Activated T-helper 1 cell treated with anti-CD3 and anti-CD28 coated beads, Interleukin-2, amount 50 U/mL, for 16 hours (primary cell): ENCODE measurements at regions not wholly inside any gene's neighbourhood (a gene's known extent, or its start where the extent isn't known, plus 50 kb on each side); places are given as distances from the start of the nearest gene placed in this dataset.

ENCODE experiments used
- DNase-seq, 2 donors: peaks; one replicate each; pipeline ENCODE4 v3.0.0-alpha.2; 2020; ENCODE audit warnings: low read depth in 1 of 2, low spot score in 1 of 2

GRCh38 chr7:132672200-132672990 is 96.1 kb upstream of the PLXNA4 start:
- no peak for DNase-seq

- no peak for DNase-seq
Measured at GRCh38 chr7:132666774-132667172, 90.5 kb upstream of the PLXNA4 start.

- no peak for DNase-seq
Measured at GRCh38 chr7:132666071-132666773, 90.0 kb upstream of the PLXNA4 start.

- DNase-seq: no peak
Measured at GRCh38 chr7:132656846-132657776, 80.8 kb upstream of the PLXNA4 start.

- no peak for DNase-seq
Measured at GRCh38 chr7:132656341-132656740, 80.1 kb upstream of the PLXNA4 start.

- DNase-seq: peak in 1 of 2 donors; percentile 10
Measured at GRCh38 chr7:132655131-132655727, 79.0 kb upstream of the PLXNA4 start.

GRCh38 chr7:132654150-132654549 is 77.9 kb upstream of the PLXNA4 start:
- DNase-seq: no peak

GRCh38 chr7:132653366-132653930 is 77.2 kb upstream of the PLXNA4 start:
- no peak for DNase-seq

GRCh38 chr7:132652507-132652906 is 76.2 kb upstream of the PLXNA4 start:
- DNase-seq: no peak

GRCh38 chr7:132650498-132650897 is 74.2 kb upstream of the PLXNA4 start:
- DNase-seq: no peak

GRCh38 chr7:132647311-132647710 is 71.0 kb upstream of the PLXNA4 start:
- no peak for DNase-seq

GRCh38 chr7:132646052-132646451 is 69.8 kb upstream of the PLXNA4 start:
- no peak for DNase-seq

GRCh38 chr7:132643302-132643701 is 67.0 kb upstream of the PLXNA4 start:
- DNase-seq: no peak

- no peak for DNase-seq
Measured at GRCh38 chr7:132641238-132641637, 65.0 kb upstream of the PLXNA4 start.

GRCh38 chr7:132639983-132640382 is 63.7 kb upstream of the PLXNA4 start:
- no peak for DNase-seq

- no peak for DNase-seq
Measured at GRCh38 chr7:132638000-132638399, 61.7 kb upstream of the PLXNA4 start.

GRCh38 chr7:132636581-132636980 is 60.3 kb upstream of the PLXNA4 start:
- DNase-seq: no peak

- no peak for DNase-seq
Measured at GRCh38 chr7:132635127-132635526, 58.9 kb upstream of the PLXNA4 start.

GRCh38 chr7:132630834-132631233 is 54.6 kb upstream of the PLXNA4 start:
- DNase-seq: no peak
